DND-41 (cell line): ENCODE measurements at regions not wholly inside any gene's neighbourhood (a gene's known extent, or its start where the extent isn't known, plus 50 kb on each side); places are given as distances from the start of the nearest gene placed in this dataset.

Experiments used
- EZH2 ChIP-seq: IDR thresholded peaks from 3 replicates; pipeline ENCODE4 v1.6.1; 2012; ENCODE audit warnings: borderline replicate concordance, low read depth, mild to moderate bottlenecking, moderate library complexity, low read length, inconsistent platforms; ENCODE audit not compliant: severe bottlenecking
- TF ChIP-seq, protein P1 (sequence below): IDR thresholded peaks from 2 replicates; pipeline ENCODE4 v1.5.1; 2012; ENCODE audit warnings: borderline replicate concordance, low read length, moderate library complexity, mild to moderate bottlenecking; ENCODE audit not compliant: poor library complexity, severe bottlenecking; ENCODE audit errors: extremely low read depth

DNA sequence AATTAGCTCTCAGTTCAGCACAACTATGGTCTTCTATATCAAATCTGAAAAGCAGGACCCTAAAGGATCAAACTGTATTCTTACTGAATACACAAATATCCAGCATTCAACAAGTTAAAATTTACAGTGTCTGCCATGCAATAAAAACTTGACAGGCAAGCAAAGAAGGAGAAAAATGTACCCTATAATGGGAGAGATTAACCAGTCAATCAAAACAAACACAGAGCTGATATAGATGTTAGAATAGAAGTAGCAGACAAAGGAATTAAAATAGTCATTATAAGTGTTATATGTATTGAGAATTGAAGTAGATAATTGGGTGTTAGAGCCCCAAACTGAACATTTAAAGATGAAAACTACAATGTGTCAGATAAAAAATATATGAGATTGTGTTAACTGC lies 914.9 kb downstream of the EPHA7 start:
- TF ChIP-seq, protein P1, sequence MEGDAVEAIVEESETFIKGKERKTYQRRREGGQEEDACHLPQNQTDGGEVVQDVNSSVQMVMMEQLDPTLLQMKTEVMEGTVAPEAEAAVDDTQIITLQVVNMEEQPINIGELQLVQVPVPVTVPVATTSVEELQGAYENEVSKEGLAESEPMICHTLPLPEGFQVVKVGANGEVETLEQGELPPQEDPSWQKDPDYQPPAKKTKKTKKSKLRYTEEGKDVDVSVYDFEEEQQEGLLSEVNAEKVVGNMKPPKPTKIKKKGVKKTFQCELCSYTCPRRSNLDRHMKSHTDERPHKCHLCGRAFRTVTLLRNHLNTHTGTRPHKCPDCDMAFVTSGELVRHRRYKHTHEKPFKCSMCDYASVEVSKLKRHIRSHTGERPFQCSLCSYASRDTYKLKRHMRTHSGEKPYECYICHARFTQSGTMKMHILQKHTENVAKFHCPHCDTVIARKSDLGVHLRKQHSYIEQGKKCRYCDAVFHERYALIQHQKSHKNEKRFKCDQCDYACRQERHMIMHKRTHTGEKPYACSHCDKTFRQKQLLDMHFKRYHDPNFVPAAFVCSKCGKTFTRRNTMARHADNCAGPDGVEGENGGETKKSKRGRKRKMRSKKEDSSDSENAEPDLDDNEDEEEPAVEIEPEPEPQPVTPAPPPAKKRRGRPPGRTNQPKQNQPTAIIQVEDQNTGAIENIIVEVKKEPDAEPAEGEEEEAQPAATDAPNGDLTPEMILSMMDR, result no peak
- no peak for TF ChIP-seq EZH2
